HG03571 (cell line): ENCODE measurements at regions not wholly inside any gene's neighbourhood (a gene's known extent, or its start where the extent isn't known, plus 50 kb on each side); places are given as distances from the start of the nearest gene placed in this dataset.

Experiments used
- ATAC-seq: cut with Tn5 transposase; IDR thresholded peaks from one replicate; pipeline ENCODE4 v1.9.1; 2021; ENCODE audit not compliant: unreplicated experiment

GRCh38 chr1:170271430-170272161 is 125.8 kb downstream of the NTMT2 start:
- ATAC-seq = no peak

DNA sequence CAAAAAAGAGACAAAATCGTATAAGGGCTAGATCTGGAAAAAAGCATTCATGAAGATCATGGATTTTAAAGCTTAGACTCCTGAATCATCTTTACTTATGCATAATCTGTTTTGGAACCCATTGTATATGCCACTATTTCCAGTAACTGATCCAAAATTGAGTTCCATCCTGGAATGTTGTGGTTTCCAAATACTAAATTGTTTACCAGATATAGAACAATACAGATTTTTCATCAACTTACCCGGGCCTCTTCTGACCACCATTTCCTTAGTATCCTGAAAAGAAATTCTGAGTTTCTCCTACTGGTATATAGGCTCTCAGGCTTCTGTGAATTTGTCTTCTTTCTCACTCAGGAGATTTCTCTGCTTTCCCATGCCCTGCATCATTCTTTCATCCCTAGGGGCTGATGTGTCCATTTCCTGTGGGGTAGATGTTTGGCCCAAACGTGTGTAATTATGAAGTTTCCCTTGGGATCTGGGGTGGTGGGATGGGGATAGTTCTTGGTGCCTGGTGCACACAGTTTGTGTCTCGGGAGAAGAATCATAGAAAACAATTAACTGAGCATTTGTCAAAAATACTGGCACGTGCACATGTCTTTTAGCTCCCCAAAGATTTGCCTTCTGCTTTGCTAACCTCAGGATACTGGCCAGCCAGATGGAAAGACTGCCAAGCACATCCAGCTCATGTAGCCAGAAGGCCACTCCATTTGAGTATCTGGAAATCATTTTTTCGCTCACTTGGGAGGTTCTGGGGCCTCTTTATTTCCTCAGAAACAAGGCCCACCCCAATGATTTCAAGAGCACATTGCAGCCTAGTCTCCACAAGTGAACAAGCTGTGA is 127.8 kb downstream of the NTMT2 start:
- ATAC-seq = no peak

DNA sequence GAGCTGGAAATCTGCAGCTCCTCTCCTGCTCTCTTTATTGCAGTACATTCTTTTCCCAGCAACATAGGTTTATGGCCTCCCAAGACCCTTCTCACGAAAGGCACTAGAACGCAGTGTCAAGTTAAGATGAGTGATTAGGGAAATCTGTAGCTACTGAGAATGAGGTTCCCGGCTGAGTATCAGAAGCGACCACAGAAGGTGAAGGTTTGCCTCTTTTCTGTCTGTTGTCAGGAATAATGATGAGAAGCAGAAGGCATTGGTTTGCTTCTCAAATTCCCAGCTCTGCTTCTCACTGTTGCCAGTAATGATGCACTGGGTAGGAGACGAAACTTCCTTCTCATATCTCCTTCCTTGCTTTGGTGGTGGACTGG is 128.4 kb downstream of the NTMT2 start:
- no peak for ATAC-seq

GRCh38 chr1:170277985-170278384 is 132.2 kb downstream of the NTMT2 start:
- ATAC-seq = no peak

- ATAC-seq = no peak
These were observed 138.3 kb downstream of the NTMT2 start for GRCh38 chr1:170284016-170284415.

GRCh38 chr1:170284512-170284911 is 138.8 kb downstream of the NTMT2 start:
- ATAC-seq = no peak

GRCh38 chr1:170284951-170285350 is 139.2 kb downstream of the NTMT2 start:
- no peak for ATAC-seq

DNA sequence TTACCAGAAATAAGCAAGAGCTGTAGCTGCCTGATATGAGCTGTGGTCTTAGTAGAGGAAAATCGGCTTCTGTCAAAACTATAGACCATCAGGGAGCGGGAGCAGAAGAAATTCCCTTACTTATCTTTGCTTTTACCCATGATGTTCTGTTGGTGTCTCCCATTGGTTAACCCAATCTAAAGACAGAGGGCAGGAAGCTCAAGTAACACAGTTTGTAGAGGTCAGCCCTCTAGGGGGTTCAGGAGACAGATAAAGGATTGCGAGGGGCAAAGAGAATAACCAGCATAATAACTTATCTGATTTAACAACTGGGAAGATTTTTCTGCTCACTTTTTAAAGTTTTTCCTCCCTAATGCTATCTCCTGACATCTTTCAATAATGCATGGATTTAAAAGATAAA is 142.4 kb downstream of the NTMT2 start:
- no peak for ATAC-seq

DNA sequence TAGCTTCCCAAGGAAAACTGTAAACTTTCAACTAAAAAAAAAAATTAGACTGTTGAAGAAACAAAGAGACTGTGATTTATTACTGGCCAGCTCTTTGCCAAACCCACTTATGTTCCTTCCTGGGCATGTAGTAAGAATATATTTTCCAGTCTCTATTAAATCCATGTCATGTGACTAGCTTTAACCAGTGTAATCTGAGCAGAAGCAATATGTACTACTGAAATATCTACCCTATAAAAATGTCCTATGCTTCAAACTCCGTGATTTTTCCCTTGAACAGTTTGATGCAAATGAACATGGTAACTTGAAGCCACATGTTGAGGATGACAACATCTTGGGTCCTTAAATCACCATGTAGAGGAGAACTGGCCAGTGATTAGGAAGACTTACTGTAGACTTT is 144.5 kb downstream of the NTMT2 start:
- no peak for ATAC-seq

DNA sequence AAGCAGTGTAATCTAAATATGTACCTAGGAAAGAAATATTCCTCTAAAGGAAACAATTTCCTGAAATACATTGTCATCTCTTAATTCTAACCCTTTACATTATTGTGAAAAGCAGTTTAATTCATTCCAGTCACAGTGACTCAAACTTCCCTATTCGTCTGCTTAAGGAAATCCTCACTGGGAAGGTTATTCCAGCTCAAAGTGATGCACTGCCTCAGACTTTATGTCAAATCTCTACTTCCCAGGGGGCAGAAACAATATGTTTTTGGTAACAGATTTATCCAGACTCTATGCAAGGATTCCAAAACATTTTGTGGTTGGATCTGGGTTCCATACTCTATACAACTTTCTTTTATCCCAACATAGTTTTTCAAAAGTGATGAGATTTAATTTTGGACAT is 145.2 kb downstream of the NTMT2 start:
- no peak for ATAC-seq

GRCh38 chr1:170291516-170291915 is 145.8 kb downstream of the NTMT2 start:
- no peak for ATAC-seq

GRCh38 chr1:170296211-170296610 is 150.5 kb downstream of the NTMT2 start:
- ATAC-seq = no peak

GRCh38 chr1:170296642-170297041 is 150.9 kb downstream of the NTMT2 start:
- no peak for ATAC-seq

GRCh38 chr1:170301596-170301995 is 155.8 kb downstream of the NTMT2 start:
- ATAC-seq = no peak

DNA sequence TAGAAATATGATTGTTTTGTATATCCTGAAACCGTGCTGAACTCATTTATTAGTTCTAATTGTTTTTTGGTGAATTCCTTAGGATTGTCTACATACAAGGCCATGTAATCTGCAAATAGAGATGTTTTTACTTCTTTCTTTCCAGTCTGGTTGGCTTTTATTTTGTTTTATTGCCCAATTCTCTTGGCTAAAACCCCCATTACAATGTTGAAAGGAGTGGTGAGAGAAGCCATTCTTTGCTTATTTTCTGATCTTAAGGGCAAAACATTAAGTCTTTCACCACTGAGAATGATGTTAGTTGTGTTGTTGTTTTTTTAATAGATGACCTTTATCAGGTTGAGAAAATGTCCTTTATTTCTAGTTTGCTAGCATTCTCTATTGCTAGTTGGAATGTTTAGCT is 157.3 kb downstream of the NTMT2 start:
- no peak for ATAC-seq

- no peak for ATAC-seq
These were observed 160.2 kb downstream of the NTMT2 start for GRCh38 chr1:170305777-170306512.

- ATAC-seq = no peak
These were observed 160.8 kb downstream of the NTMT2 start for GRCh38 chr1:170306513-170306910.

GRCh38 chr1:170306948-170307347 is 161.2 kb downstream of the NTMT2 start:
- no peak for ATAC-seq

GRCh38 chr1:170307426-170307825 is 161.7 kb downstream of the NTMT2 start:
- no peak for ATAC-seq

GRCh38 chr1:170309389-170310013 is 163.7 kb downstream of the NTMT2 start:
- ATAC-seq = no peak

DNA sequence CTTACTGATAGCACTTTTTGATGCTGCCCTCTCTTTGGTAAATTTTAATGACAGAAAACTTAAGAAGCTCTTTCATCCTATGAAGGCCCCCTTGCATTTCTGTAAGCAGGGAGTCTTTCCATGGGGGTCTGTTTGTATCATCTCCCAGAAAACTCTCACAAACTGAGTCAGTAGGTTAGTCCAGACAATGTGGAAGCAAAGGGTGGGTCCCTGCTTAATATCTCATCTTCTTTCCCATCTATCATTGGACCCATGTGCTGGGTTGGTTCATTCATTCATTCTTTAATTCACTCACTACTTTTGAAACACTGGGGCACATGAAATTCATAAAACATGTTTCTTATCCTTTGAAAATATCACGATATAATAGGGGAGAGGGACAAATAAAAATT is 164.3 kb downstream of the NTMT2 start:
- no peak for ATAC-seq
